Stimulated activated CD4-positive, alpha-beta T cell treated with anti-CD3 and anti-CD28 coated beads, TNF-alpha, amount 100 ng/mL, for 24 hours (primary cell): ENCODE measurements at regions not wholly inside any gene's neighbourhood (a gene's known extent, or its start where the extent isn't known, plus 50 kb on each side); places are given as distances from the start of the nearest gene placed in this dataset.

ENCODE experiments used
- DNase-seq, 3 experiments: peaks; one replicate each; pipeline ENCODE4 v3.0.0-alpha.2; 2020; ENCODE audit warnings: low read depth in 3 of 3

GRCh38 chr7:32347244-32347828 lies 142.8 kb downstream of the LSM5 start:
- DNase-seq: peak in 1 of 3 experiments; percentile 14

- no peak for DNase-seq
Measured at GRCh38 chr7:32346253-32346652, 143.9 kb downstream of the LSM5 start.

- no peak for DNase-seq
Measured at GRCh38 chr7:32336726-32337125, 153.5 kb downstream of the LSM5 start.

GRCh38 chr7:32335107-32335506 lies 155.1 kb downstream of the LSM5 start:
- no peak for DNase-seq

DNA sequence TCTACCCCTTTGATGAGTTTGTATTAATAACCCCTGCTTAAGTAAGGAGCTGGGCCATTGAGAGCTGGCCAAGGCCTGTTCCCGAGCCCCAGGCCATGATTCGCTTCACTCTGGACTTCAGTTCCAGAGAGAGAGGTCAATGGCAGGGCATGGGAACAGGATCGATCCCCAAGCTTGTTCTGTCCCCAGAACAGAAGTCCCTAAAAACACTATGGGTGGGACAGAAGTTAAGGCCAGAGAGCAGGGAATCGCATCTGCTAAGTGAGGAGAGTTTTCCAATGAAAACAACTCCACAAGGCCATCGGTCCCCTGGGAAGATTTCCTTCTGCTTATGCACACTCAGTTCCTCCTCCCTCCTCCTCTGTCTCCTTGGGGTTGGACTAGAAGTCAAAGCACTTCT lies 159.6 kb downstream of the LSM5 start:
- no peak for DNase-seq

- no peak for DNase-seq
Measured at GRCh38 chr7:32326078-32326477, 164.1 kb downstream of the LSM5 start.

GRCh38 chr7:32323712-32324111 lies 166.5 kb downstream of the LSM5 start:
- no peak for DNase-seq

DNA sequence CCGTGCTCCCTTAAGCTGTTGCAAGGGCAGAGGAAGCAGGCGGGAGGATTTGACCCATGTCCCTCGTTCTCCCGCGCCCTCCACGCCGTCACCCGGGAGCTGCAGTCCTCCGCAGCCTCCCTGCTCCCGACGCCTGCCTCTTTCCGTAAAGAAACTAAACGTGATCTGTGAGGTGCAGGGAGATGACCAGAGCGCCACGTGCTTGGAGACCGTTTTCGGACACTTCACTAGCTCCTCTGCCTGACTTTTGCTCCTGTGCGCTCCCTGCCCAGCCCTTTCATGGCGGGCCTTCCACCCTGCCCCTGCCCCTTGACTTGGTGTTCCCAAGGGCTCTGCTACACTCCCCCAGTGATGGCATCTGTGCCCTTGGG lies 171.2 kb downstream of the LSM5 start:
- no peak for DNase-seq

DNA sequence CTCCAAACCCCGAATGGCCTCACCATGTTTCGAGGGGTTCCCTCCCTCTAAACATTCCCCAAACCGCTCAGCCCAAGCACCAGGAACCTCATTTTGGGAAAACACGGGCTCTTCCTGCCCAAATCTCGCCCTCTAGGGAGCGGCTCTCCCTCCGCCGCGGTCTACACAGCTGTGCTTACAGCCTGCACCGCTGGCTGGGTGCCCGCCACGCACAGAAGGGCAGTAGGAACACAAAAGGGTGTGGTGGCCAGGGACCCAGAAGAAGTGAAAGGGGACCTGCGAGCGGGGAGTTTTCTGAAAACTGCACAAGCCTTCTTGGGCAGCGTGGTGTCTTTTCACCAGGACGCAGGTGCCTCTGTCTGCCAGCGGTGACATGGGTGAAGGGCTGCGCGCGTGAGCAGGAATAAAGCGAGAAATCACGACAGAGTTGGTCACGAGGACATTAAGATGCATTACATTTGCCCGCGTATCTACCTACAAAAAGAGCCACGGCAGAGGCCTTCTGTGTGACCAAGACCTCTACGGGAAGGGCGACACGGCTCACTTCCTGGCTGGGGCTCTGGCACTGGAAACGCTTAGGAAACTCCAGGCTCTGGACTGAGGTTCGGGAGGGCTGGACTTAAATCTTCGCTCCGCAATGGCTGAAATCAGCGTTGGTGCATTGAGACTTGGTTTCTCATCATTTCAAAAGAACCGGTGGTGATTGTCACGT lies 171.7 kb downstream of the LSM5 start:
- DNase-seq: no peak

DNA sequence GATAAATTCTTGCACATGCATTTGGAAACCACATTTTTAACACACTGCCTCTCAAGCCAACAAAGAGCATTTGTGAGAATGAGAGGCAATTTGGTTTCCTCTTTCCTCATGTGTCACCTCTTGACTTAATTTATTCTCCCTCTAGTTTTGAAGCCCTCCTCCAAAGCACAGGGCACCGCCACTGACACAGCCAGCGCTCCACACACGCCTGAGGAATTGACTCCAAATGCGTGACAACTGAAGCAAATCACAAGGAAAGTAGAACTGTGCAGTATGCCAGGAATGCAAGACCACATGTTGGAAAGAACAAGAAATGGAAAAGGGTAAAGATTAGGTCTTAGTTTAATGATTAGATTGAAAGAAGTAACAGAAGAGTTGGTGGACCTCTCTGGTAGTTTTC lies 173.3 kb downstream of the LSM5 start:
- no peak for DNase-seq

- DNase-seq: no peak
Measured at GRCh38 chr7:32314761-32315160, 175.4 kb downstream of the LSM5 start.

- DNase-seq: no peak
Measured at GRCh38 chr7:32301427-32301826, 188.8 kb downstream of the LSM5 start.

GRCh38 chr7:32299133-32299702 lies 191.0 kb downstream of the LSM5 start:
- DNase-seq: no peak

GRCh38 chr7:32298408-32299132 lies 191.6 kb downstream of the LSM5 start:
- no peak for DNase-seq

DNA sequence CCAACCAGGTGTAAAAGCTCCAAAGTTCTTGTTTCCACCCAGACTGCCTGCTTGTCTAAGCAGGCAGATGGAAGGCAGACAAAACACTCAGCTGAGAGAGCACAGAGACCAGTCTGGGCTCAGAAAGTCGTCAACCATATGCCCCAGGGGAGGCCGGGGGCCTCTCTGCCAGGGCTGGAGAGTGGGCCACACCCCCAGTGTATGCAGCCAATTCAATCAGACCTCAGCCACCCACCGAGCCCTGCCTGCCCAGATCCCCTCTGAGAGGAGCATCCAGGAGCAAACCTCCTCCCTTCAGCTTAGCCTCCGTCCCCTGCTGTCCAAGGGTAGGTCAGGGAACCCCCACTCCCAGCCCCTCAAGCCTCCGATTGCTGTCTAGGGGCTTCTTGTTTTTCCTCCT lies 196.3 kb downstream of the LSM5 start:
- no peak for DNase-seq

GRCh38 chr7:32289651-32290414 lies 200.3 kb downstream of the LSM5 start:
- no peak for DNase-seq

- no peak for DNase-seq
Measured at GRCh38 chr7:32285698-32286097, 204.5 kb downstream of the LSM5 start.

GRCh38 chr7:32283546-32283945 lies 206.6 kb downstream of the LSM5 start:
- no peak for DNase-seq

GRCh38 chr7:32279500-32279899 lies 209.3 kb upstream of the PDE1C start:
- DNase-seq: no peak

DNA sequence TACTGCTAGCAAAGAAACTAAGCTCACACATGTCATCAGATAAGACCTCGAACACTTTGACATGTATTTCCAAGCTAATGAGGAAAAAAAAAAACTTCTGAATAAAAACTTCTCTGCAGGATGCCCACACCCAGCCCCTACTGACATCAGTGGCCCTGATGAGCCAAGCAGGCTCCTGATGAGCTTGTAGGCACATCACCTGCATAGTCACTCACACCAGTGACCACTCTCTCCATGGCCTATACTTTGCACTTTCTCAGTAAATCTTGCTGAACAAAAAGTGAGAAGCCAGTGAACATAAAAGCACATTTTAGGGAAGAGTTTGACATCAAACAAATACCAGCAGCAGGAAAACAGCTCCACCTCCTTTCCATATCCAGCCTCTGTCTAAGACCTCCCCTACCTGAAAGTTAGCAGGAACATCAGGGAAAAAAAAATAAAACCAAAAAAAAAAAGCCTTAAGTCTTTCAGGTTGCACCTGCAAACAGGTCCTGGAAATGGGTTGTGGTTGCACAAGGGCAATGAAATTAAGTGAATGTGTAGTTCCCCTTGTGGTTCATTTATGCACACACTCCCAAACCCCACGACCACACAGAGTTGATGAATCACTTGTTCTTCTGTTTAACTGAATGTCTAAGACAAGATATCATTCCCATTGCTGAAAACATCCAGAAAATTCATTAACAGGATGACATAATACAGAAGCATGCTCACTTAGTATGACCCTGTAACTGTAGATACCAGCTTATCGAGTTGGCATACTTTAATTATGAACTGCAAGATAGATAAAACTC lies 205.2 kb upstream of the PDE1C start:
- no peak for DNase-seq

GRCh38 chr7:32273297-32273696 lies 203.1 kb upstream of the PDE1C start:
- no peak for DNase-seq
